NCI-H460 (cell line): ENCODE measurements at regions not wholly inside any gene's neighbourhood (a gene's known extent, or its start where the extent isn't known, plus 50 kb on each side); places are given as distances from the start of the nearest gene placed in this dataset.
"Not testable (repeated sequence)": the region's sequence is repeated elsewhere in the genome, so short reads cannot be mapped to it uniquely, and the experiment has no call there.

Experiments used
- DNase-seq: peaks from one replicate; pipeline ENCODE4 v3.0.0-alpha.2; 2016; ENCODE audit warnings: low read depth; ENCODE audit errors: extremely low read depth

GRCh38 chr1:215028954-215029353 is 53.6 kb upstream of the KCNK2 start:
- DNase-seq = no peak

GRCh38 chr1:215030581-215030980 is 52.0 kb upstream of the KCNK2 start:
- not testable (repeated sequence) for DNase-seq

GRCh38 chr1:215031392-215031791 is 51.1 kb upstream of the KCNK2 start:
- DNase-seq = no peak
